ENCODE measurements at regions not wholly inside any gene's neighbourhood (a gene's known extent, or its start where the extent isn't known, plus 50 kb on each side); places are given as distances from the start of the nearest gene placed in this dataset.

DNA sequence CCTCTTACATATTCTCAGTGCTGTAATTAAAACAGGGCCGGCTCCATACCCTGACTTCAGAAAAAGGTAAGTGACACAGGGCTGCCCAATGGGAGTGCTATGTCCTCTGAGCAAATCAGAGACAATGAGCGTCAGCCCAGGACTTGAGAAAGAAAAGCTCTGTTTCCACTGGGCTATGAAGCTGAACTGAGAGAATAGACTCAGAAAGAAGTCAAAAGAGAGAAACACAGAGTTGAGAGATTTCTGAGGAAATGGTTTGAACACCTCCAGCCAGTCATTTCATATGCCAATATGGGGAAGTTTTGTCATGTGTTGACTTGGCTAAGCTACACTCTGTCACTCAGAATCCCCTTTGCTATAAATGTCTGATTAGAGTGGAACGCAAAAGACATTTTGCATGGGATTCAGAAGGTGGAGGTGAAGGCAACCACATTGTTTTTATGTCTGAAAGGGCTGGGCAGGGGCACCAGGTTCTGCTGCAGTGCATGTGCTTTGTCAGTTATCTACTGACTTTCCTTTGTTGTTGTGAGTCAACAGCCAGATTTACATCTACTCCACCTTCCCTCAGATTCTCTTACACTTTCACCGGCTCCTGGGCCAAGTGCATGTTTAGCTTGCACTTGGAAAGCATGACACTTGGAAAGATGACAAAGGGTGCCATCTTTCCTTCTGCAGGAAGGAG is 313.3 kb downstream of the DUSP6 start:
- H3K4me3 ChIP-seq (ENCODE audit: low read length) = no peak overlapping the region
- TF ChIP-seq, protein P1, sequence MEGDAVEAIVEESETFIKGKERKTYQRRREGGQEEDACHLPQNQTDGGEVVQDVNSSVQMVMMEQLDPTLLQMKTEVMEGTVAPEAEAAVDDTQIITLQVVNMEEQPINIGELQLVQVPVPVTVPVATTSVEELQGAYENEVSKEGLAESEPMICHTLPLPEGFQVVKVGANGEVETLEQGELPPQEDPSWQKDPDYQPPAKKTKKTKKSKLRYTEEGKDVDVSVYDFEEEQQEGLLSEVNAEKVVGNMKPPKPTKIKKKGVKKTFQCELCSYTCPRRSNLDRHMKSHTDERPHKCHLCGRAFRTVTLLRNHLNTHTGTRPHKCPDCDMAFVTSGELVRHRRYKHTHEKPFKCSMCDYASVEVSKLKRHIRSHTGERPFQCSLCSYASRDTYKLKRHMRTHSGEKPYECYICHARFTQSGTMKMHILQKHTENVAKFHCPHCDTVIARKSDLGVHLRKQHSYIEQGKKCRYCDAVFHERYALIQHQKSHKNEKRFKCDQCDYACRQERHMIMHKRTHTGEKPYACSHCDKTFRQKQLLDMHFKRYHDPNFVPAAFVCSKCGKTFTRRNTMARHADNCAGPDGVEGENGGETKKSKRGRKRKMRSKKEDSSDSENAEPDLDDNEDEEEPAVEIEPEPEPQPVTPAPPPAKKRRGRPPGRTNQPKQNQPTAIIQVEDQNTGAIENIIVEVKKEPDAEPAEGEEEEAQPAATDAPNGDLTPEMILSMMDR (IDR thresholded peaks at IDR 0.05; ENCODE audit: insufficient read depth, low read depth, low read length, missing control alignments) = no peak
- DNase-seq (ENCODE audit: low read depth) = no peak

DNA sequence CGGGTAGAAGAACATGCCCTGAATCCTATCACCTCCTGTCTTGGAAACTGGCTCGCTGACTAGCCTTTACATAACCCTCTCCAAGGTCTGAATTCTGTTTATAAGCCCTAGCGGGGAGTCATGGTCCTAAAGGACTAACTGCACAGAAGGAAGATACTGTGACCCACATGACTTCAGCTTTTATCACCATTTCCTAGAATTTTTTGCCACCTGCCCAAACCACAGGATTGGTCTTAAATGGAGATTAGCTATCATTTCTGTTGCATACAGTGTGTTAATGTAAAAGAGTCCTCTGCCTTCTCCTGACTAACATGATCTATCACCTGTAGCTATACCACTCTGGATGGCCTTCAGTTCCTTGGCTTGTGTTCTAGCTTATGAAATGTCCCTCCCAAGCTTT is 319.2 kb downstream of the DUSP6 start:
- TF ChIP-seq, protein P1 (IDR thresholded peaks at IDR 0.05; ENCODE audit: insufficient read depth, low read depth, low read length, missing control alignments) = no peak
- no peak overlapping the region for H3K4me3 ChIP-seq (ENCODE audit: low read length)
- DNase-seq (ENCODE audit: low read depth) = no peak

DNA sequence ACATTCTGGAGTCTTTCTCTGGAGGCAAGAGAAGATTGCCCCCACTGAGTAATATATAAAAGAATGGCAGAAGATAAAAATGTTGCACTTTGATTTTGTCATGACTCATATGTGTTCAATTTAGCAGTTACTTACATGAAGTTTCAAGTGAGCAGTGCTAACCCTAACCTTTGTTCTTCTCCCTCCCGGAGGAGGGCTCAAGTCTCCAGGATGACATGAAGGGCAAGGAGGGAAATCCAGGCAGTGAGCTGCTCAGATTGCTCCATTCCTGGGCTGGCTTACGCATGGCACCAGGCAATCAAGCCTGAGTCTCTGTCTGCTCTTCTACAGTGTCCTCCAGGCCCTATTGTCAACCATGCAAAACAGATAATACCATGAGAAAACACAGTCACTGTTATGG is 322.3 kb downstream of the DUSP6 start:
- no peak for DNase-seq (ENCODE audit: low read depth)
- no peak overlapping the region for H3K4me3 ChIP-seq (ENCODE audit: low read length)
- TF ChIP-seq, protein P1 (IDR thresholded peaks at IDR 0.05; ENCODE audit: insufficient read depth, low read depth, low read length, missing control alignments) = no peak

DNA sequence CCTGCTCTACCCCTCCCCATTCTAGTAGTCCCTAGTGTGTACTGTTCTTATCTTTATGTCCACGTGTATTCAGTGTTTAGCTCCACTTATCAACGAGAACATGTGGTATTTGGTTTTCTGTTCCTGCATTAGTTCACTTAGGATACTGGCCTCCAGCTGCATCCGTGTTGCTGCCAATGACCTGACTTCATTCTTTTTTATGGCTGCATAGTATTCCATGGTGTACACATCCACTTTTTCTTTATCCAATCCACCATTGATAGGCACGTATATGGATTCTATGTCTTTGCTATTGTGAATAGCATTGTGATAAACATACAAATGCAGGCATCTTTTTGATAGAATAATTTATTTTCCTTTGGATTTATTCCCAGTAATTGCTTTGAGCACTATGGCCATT is 327.7 kb downstream of the DUSP6 start:
- no peak overlapping the region for H3K4me3 ChIP-seq (ENCODE audit: low read length)
- DNase-seq (ENCODE audit: low read depth) = no peak
- TF ChIP-seq, protein P1 (IDR thresholded peaks at IDR 0.05; ENCODE audit: insufficient read depth, low read depth, low read length, missing control alignments) = no peak

DNA sequence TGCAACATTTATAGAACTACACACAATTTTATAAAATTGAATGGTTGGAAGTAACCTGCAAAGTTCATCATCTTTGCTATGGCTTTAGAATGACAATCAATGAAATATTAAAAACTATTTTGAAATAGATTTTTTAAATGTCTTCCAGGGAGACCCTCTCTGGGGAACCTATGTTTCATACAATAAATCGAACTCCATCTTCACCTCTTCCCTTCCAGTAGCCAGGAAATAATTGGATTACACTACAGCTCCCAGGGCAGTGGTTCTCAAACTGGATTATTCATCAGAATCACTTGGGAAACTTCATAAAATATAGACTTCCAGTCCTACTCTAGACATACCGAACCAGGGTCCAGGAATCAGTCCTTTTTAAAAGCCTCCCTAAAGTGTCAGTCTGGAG is 328.4 kb downstream of the DUSP6 start:
- DNase-seq (ENCODE audit: low read depth) = no peak
- H3K4me3 ChIP-seq (ENCODE audit: low read length) = no peak overlapping the region
- TF ChIP-seq, protein P1 (IDR thresholded peaks at IDR 0.05; ENCODE audit: insufficient read depth, low read depth, low read length, missing control alignments) = no peak

DNA sequence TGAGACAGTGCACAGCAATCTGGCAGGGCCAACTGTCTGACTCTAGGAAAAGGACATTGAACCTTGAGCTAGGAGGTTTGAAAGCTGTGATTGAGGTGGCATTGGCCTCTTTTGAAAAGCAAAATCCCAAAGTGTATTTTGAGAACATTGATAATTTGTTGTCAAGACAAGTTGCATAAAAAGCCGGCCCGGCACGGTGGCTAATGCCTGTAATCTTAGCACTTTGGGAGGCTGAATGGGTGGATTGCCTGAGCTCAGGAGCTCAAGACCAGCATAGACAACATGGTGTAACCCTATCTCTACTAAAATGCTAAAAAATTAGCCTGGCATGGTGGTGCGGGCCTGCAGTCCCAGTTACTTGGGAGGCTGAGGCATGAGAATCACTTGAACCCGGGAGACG is 331.6 kb downstream of the DUSP6 start:
- TF ChIP-seq, protein P1 (IDR thresholded peaks at IDR 0.05; ENCODE audit: insufficient read depth, low read depth, low read length, missing control alignments) = no peak
- H3K4me3 ChIP-seq (ENCODE audit: low read length) = no peak overlapping the region
- DNase-seq (ENCODE audit: low read depth) = no peak

DNA sequence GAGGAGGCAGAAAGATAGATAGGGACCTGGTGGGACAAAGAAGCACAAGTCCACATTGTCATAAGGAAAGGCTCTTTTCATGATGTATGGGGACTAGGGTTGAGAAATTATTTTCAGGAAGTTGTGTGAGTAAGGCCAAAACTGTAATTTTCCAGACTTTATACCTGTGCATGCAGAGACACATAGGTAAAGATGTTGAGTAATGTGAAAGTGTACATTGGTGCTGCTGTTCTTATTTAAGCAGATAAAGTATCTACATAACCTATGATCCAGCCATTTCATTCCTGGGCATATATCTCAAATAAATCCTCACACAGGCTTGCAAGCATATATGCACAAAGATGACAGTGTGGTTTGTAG is 332.2 kb downstream of the DUSP6 start:
- H3K4me3 ChIP-seq (ENCODE audit: low read length) = no peak overlapping the region
- DNase-seq (ENCODE audit: low read depth) = peak; percentile 53
- TF ChIP-seq, protein P1 (IDR thresholded peaks at IDR 0.05; ENCODE audit: insufficient read depth, low read depth, low read length, missing control alignments) = no peak

All from epithelial cell of esophagus (primary cell).